KMS-11 (cell line): ENCODE measurements at regions not wholly inside any gene's neighbourhood (a gene's known extent, or its start where the extent isn't known, plus 50 kb on each side); places are given as distances from the start of the nearest gene placed in this dataset.
"Not testable (repeated sequence)": the region's sequence is repeated elsewhere in the genome, so short reads cannot be mapped to it uniquely, and the experiment has no call there.

Experiments used
- H2AFZ ChIP-seq: fragments of 200-600 bp; sonication (generic); 2 replicates; pipeline ENCODE4 v1.6.1; 2016; ENCODE audit warnings: antibody characterized with exemption, mixed run types, low read depth
- H3K27ac ChIP-seq: fragments of 200-600 bp; sonication (generic); 2 replicates; pipeline ENCODE4 v1.6.1; 2016; ENCODE audit warnings: mild to moderate bottlenecking, mixed run types
- H3K27me3 ChIP-seq: fragments of 200-600 bp; sonication (generic); 2 replicates; pipeline ENCODE4 v1.6.1; 2017; ENCODE audit warnings: mild to moderate bottlenecking, low read depth, mixed run types, moderate library complexity; ENCODE audit not compliant: insufficient read depth
- H3K36me3 ChIP-seq: fragments of 200-600 bp; sonication (generic); 2 replicates; pipeline ENCODE4 v1.6.1; 2017; ENCODE audit warnings: mild to moderate bottlenecking, mixed run types; ENCODE audit not compliant: insufficient read depth
- H3K4me1 ChIP-seq: fragments of 200-600 bp; sonication (generic); 2 replicates; pipeline ENCODE4 v1.6.1; 2016; ENCODE audit warnings: mild to moderate bottlenecking, low read depth, mixed run types; ENCODE audit not compliant: poor library complexity, severe bottlenecking
- H3K4me2 ChIP-seq: fragments of 200-600 bp; sonication (generic); 2 replicates; pipeline ENCODE4 v1.7.0; 2016; ENCODE audit warnings: mild to moderate bottlenecking, mixed run types
- H3K4me3 ChIP-seq: fragments of 200-600 bp; sonication (generic); IDR thresholded peaks from 2 replicates; pipeline ENCODE4 v1.6.1; 2017; ENCODE audit warnings: low read depth, low read length, mixed read lengths; ENCODE audit not compliant: insufficient read depth
- H3K79me2 ChIP-seq: fragments of 200-600 bp; sonication (generic); 2 replicates; pipeline ENCODE4 v1.6.1; 2016; ENCODE audit warnings: low read depth, mixed run types; ENCODE audit not compliant: insufficient read depth
- H3K9ac ChIP-seq: fragments of 200-600 bp; sonication (generic); 2 replicates; pipeline ENCODE4 v1.6.1; 2016; ENCODE audit warnings: mild to moderate bottlenecking, mixed run types
- H4K20me1 ChIP-seq: fragments of 200-600 bp; sonication (generic); 2 replicates; pipeline ENCODE4 v1.6.1; 2016; ENCODE audit warnings: mild to moderate bottlenecking, mixed run types; ENCODE audit not compliant: insufficient read depth
- CTCF ChIP-seq: fragments of 200-600 bp; sonication (generic); conservative IDR thresholded peaks from 2 replicates; pipeline ENCODE4 v1.6.1; 2017; ENCODE audit warnings: low read depth, mild to moderate bottlenecking, antibody characterized with exemption, low read length, moderate library complexity, mixed read lengths

GRCh38 chr6:75020971-75021370, 184.9 kb downstream of the COL12A1 start:
- no peaks in the 10 kb centered on the region for H3K79me2 ChIP-seq
- H2AFZ ChIP-seq = no peak overlapping the region
- no peak overlapping the region for H3K27ac ChIP-seq
- no peak for TF ChIP-seq CTCF
- no peaks in the 10 kb centered on the region for H3K27me3 ChIP-seq
- H4K20me1 ChIP-seq = no peaks in the 10 kb centered on the region
- no peak overlapping the region for H3K4me2 ChIP-seq
- H3K4me3 ChIP-seq = no peak overlapping the region
- no peaks in the 10 kb centered on the region for H3K36me3 ChIP-seq
- H3K9ac ChIP-seq = no peak overlapping the region
- no peaks in the 10 kb centered on the region for H3K4me1 ChIP-seq

GRCh38 chr6:75020376-75020775, 185.5 kb downstream of the COL12A1 start:
- H3K4me3 ChIP-seq = no peak overlapping the region
- H3K4me1 ChIP-seq = no peaks in the 10 kb centered on the region
- no peak overlapping the region for H2AFZ ChIP-seq
- H3K4me2 ChIP-seq = no peak overlapping the region
- H4K20me1 ChIP-seq = no peaks in the 10 kb centered on the region
- no peak overlapping the region for H3K27ac ChIP-seq
- no peaks in the 10 kb centered on the region for H3K27me3 ChIP-seq
- no peaks in the 10 kb centered on the region for H3K79me2 ChIP-seq
- no peak overlapping the region for H3K9ac ChIP-seq
- TF ChIP-seq CTCF = no peak
- H3K36me3 ChIP-seq = no peaks in the 10 kb centered on the region

GRCh38 chr6:75012018-75012417, 193.8 kb downstream of the COL12A1 start:
- no peak for TF ChIP-seq CTCF
- Histone ChIP-seq H2AFZ (no peak overlapping the region), H4K20me1 (no peaks in the 10 kb centered on the region), H3K9ac (no peak overlapping the region), H3K27me3 (no peaks in the 10 kb centered on the region), H3K27ac (no peak overlapping the region), H3K4me3 (no peak overlapping the region), H3K79me2 (no peaks in the 10 kb centered on the region), H3K36me3 (no peaks in the 10 kb centered on the region), H3K4me2 (no peak overlapping the region), H3K4me1 (no peaks in the 10 kb centered on the region)

GRCh38 chr6:75003984-75004383, 201.9 kb downstream of the COL12A1 start:
- H3K4me2 ChIP-seq, H3K9ac ChIP-seq, H3K4me1 ChIP-seq, H4K20me1 ChIP-seq, H3K4me3 ChIP-seq, H3K27ac ChIP-seq, H3K79me2 ChIP-seq, H2AFZ ChIP-seq, H3K27me3 ChIP-seq, H3K36me3 ChIP-seq: not testable (repeated sequence)

GRCh38 chr6:74997646-74998045, 208.2 kb downstream of the COL12A1 start:
- H4K20me1 ChIP-seq = no peaks in the 10 kb centered on the region
- H3K27me3 ChIP-seq = no peaks in the 10 kb centered on the region
- H3K9ac ChIP-seq = no peak overlapping the region
- no peak overlapping the region for H3K27ac ChIP-seq
- TF ChIP-seq CTCF = no peak
- no peak overlapping the region for H2AFZ ChIP-seq
- H3K4me2 ChIP-seq = no peak overlapping the region
- H3K4me3 ChIP-seq = no peak overlapping the region
- H3K36me3 ChIP-seq = no peaks in the 10 kb centered on the region
- no peaks in the 10 kb centered on the region for H3K79me2 ChIP-seq
- no peaks in the 10 kb centered on the region for H3K4me1 ChIP-seq
